GM10266 (cell line): ENCODE measurements at regions not wholly inside any gene's neighbourhood (a gene's known extent, or its start where the extent isn't known, plus 50 kb on each side); places are given as distances from the start of the nearest gene placed in this dataset.

Source experiments
- DNase-seq: peaks from one replicate; pipeline ENCODE4 v3.0.0; 2012; ENCODE audit errors: extremely low spot score
- TF ChIP-seq, protein P1 (sequence below): IDR thresholded peaks from 2 replicates; pipeline ENCODE4 v1.5.1; 2012; ENCODE audit warnings: mild to moderate bottlenecking, low read depth; ENCODE audit not compliant: control insufficient read depth, insufficient read depth; ENCODE audit errors: missing control alignments

DNA sequence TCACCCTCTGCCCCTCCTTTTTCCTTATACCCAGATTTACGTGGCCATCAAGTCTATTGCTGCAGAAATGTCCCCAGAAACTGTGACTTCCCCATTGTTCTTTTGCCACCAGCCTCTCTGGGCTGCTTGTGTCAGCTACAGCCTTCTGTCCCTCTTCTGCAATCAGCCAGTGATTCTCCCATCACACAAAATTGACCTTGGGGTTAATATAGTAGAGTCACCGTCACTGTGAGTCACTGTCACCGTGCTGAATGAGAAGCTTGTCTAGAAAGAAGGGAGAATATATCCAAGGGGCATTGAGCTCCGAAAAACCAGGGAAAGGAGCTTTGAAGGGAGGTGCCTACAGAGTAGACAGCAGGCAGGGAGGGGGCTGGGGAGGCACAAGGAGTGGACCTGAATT lies 290.5 kb downstream of the HAPSTR1 start:
- TF ChIP-seq, protein P1, sequence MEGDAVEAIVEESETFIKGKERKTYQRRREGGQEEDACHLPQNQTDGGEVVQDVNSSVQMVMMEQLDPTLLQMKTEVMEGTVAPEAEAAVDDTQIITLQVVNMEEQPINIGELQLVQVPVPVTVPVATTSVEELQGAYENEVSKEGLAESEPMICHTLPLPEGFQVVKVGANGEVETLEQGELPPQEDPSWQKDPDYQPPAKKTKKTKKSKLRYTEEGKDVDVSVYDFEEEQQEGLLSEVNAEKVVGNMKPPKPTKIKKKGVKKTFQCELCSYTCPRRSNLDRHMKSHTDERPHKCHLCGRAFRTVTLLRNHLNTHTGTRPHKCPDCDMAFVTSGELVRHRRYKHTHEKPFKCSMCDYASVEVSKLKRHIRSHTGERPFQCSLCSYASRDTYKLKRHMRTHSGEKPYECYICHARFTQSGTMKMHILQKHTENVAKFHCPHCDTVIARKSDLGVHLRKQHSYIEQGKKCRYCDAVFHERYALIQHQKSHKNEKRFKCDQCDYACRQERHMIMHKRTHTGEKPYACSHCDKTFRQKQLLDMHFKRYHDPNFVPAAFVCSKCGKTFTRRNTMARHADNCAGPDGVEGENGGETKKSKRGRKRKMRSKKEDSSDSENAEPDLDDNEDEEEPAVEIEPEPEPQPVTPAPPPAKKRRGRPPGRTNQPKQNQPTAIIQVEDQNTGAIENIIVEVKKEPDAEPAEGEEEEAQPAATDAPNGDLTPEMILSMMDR = no peak
- no peak for DNase-seq

DNA sequence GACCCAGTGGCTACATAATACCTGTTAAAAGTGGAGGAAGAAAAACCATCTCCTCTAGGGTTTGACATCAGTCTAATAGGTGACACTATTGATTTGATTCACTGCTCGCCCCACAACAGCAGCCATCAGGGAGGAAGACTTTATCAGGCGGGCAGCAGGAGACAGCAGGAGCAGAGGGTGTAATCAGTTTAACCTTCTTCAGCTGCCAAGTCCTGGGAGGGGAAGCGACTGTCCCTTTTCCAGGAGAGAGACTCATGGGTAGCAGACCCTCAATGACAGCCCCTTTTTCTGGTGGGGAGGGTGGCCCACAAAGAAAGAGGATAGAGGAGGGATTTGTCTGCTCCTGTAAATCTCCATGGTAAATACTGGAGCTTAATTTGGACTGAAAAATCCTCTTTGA lies 291.8 kb downstream of the HAPSTR1 start:
- TF ChIP-seq, protein P1 = no peak
- DNase-seq = no peak

DNA sequence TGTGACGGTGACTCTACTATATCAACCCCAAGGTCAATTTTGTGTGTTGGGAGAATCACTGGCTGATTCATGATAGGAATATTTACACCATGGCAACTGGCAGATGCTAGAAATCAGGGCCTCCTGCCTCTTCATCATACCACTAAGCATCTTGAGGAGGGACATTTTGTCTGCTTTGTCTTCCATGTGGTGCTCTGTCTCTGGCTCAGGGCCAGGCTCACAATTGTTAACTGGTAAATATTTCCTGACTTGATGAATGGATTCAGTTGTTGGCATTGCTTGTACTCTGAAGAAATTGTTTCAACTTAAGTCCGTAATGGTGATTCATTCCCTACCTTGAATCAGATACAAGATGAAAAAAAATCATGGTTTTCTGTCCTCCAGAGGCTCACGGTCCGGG lies 292.7 kb downstream of the HAPSTR1 start:
- no peak for DNase-seq
- TF ChIP-seq, protein P1 = no peak

DNA sequence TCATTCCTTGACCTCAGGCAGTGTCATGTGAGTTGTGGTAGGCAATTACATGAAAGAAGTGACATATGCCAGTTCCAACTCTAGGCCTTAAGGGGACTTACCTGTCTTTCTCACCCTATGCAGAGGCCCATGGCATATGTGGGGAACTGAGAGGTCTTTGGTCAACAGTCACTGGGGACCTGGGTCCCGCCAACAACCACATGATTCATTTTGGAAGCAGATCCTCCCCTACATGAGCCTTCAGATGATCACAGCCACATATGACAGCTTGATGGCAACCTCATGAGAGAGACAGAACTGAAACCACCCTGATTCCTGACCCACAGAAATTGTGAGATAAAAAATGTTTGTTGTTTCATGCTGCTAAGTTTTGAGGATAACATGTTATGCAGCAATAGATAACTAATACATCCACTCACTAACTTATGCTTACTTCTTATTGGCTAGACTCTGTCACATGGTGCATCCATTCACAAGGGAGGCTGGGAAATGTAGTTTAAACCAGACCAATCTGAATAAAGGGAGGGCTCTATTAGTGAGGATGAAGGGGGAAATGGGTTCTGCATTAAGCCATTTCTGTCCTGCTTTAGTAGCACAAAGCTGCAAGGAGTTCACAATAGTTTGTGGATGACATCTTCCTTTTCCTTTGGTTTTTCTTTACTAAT lies 298.2 kb downstream of the HAPSTR1 start:
- TF ChIP-seq, protein P1 = no peak

DNA sequence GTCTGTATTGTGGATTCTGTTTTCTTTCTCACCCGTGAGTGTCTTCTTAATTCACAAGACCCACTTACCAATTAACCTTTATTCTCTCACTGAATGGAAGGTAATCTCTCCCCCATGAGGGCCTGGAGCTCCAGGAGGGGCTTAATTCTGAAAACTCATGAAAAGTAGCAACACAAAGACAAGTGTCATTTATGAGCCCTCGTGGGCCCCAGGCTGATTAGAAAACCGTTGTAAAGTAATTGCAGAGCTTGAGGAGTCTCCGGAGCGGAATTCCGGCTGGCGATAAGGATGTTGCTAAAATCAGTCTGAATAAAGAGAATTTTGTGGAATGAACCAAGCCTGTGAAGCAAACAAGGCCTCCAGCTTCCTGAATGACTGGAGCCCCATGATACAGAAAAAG lies 301.5 kb downstream of the HAPSTR1 start:
- TF ChIP-seq, protein P1 = no peak
- no peak for DNase-seq

More for the DNA sequence above, 298.2 kb downstream of the HAPSTR1 start:
- no peak for DNase-seq

DNA sequence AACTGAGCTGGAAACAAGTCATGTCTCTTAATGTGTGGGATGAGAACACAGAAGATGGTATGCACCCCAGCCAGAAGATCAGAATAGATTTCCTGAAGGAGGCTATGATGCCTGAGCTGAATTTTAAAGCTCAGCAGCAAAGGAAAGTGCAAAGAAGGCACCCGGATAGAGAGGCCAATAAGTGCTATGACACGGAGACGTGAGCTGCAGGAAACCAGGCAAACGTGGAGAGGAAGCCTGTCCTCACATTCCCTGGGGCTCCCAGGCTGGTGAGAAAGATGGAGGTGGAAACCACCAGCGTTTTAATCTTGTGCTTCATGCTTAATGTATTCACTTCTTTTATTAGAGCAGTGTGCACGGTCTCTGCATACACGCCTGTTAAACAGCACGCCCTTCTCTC lies 302.1 kb downstream of the HAPSTR1 start:
- DNase-seq = no peak
- TF ChIP-seq, protein P1 = no peak

DNA sequence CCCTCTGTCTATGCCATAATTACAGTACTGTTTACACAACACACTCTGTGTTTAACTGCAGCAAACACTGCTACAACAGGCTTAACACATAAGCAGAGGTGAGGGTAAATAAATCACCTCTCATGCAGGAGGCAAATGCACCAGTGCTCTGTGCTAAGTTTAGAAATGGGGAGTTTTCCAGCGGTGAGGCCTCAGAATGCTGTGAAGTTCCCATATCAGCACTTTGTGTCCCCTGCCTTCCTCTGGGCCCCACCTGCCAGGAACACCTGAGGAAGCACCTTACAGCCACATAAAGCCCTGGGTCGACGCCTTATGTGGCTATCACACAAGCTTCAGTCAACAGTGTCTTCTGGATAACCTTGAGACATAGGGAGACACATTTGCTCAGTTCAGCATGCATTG lies 304.5 kb downstream of the HAPSTR1 start:
- TF ChIP-seq, protein P1 = no peak
- no peak for DNase-seq
